Sigmoid colon (tissue), 4 donors: ENCODE measurements at regions not wholly inside any gene's neighbourhood (a gene's known extent, or its start where the extent isn't known, plus 50 kb on each side); places are given as distances from the start of the nearest gene placed in this dataset.

Source experiments
- CTCF ChIP-seq, 4 experiments: fragments of 450-650 bp in 3 of 4; fragments of 200-600 bp in 1 of 4; IDR thresholded peaks; one replicate each; pipeline ENCODE4 v1.5.1; 2016 to 2019; ENCODE audit warnings: antibody characterized with exemption in 4 of 4, mild to moderate bottlenecking in 3 of 4, moderate library complexity in 2 of 4
- POLR2AphosphoS5 ChIP-seq, 4 donors: sonication (generic); formaldehyde crosslinking; IDR thresholded peaks; one replicate each; pipeline ENCODE4 v1.6.1; 2017; ENCODE audit warnings: antibody characterized with exemption in 4 of 4

DNA sequence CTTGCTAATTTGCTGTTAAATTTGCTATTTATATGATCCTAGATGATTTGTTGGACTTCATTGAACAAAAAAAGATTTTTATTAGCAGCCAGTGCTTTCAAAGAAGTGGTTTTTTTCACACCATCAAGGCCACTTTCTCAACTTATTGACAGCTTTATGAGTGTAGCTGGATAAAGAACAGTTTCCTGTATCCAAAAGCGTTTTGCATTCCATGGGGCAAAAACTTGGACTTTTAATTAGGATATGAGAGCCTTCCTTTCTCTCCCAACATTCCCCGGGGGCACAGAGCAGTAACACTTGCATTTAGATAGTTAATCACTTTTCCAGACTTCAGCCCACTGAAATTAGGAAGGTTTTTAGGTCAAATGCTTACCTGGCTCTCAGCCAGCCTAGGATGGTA, 177.1 kb upstream of the ELAC2 start:
- TF ChIP-seq CTCF (IDR thresholded peaks at IDR 0.05) (no peak), POLR2AphosphoS5 (IDR thresholded peaks at IDR 0.05) (no peak)
